ENCODE measurements at regions not wholly inside any gene's neighbourhood (a gene's known extent, or its start where the extent isn't known, plus 50 kb on each side); places are given as distances from the start of the nearest gene placed in this dataset.

GRCh38 chr2:167369083-167369482 is 480.8 kb downstream of the XIRP2 start:
- H3K4me3 ChIP-seq (ENCODE audit: low read length) = no peak overlapping the region
- DNase-seq (ENCODE audit: low read depth) = no peak
- no peak for TF ChIP-seq CTCF (conservative IDR thresholded peaks at IDR 0.05; ENCODE audit: low read length)

- DNase-seq (ENCODE audit: low read depth) = no peak
- no peak overlapping the region for H3K4me3 ChIP-seq (ENCODE audit: low read length)
- no peak for TF ChIP-seq CTCF (conservative IDR thresholded peaks at IDR 0.05; ENCODE audit: low read length)
Measured at GRCh38 chr2:167368371-167368770, 480.1 kb downstream of the XIRP2 start.

GRCh38 chr2:167365216-167365615 is 476.9 kb downstream of the XIRP2 start:
- no peak for DNase-seq (ENCODE audit: low read depth)
- no peak overlapping the region for H3K4me3 ChIP-seq (ENCODE audit: low read length)
- no peak for TF ChIP-seq CTCF (conservative IDR thresholded peaks at IDR 0.05; ENCODE audit: low read length)

GRCh38 chr2:167361426-167361825 is 473.1 kb downstream of the XIRP2 start:
- DNase-seq (ENCODE audit: low read depth) = no peak
- no peak overlapping the region for H3K4me3 ChIP-seq (ENCODE audit: low read length)
- no peak for TF ChIP-seq CTCF (conservative IDR thresholded peaks at IDR 0.05; ENCODE audit: low read length)

GRCh38 chr2:167355821-167356220 is 467.5 kb downstream of the XIRP2 start:
- no peak for TF ChIP-seq CTCF (conservative IDR thresholded peaks at IDR 0.05; ENCODE audit: low read length)
- no peak overlapping the region for H3K4me3 ChIP-seq (ENCODE audit: low read length)
- no peak for DNase-seq (ENCODE audit: low read depth)

GRCh38 chr2:167353605-167354280 is 465.5 kb downstream of the XIRP2 start:
- no peak for DNase-seq (ENCODE audit: low read depth)
- TF ChIP-seq CTCF (conservative IDR thresholded peaks at IDR 0.05; ENCODE audit: low read length) = no peak
- no peak overlapping the region for H3K4me3 ChIP-seq (ENCODE audit: low read length)

- DNase-seq (ENCODE audit: low read depth) = no peak
- TF ChIP-seq CTCF (conservative IDR thresholded peaks at IDR 0.05; ENCODE audit: low read length) = no peak
- H3K4me3 ChIP-seq (ENCODE audit: low read length) = no peak overlapping the region
Measured at GRCh38 chr2:167345559-167345958, 457.3 kb downstream of the XIRP2 start.

All from AG10803 (cell line).